Brain microvascular endothelial cell (primary cell): ENCODE measurements at regions not wholly inside any gene's neighbourhood (a gene's known extent, or its start where the extent isn't known, plus 50 kb on each side); places are given as distances from the start of the nearest gene placed in this dataset.
A peak's percentile ranks its signal among the peaks of the same experiment; 100 is the strongest.

Experiments
- DNase-seq: peaks from one replicate; pipeline ENCODE4 v3.0.0-alpha.2; 2020
- H3K27ac ChIP-seq: fragments of 250-450 bp; sonication (Bioruptor Pico); 2 replicates; pipeline ENCODE4 v1.5.1; 2020; ENCODE audit warnings: mild to moderate bottlenecking, moderate library complexity
- H3K27me3 ChIP-seq: fragments of 250-450 bp; sonication (Bioruptor Pico); replicated peaks from 2 replicates; pipeline ENCODE4 v1.5.1; 2020; ENCODE audit warnings: mild to moderate bottlenecking
- H3K36me3 ChIP-seq: fragments of 250-450 bp; sonication (Bioruptor Pico); replicated peaks from 2 replicates; pipeline ENCODE4 v1.5.1; 2020; ENCODE audit warnings: mild to moderate bottlenecking
- H3K4me3 ChIP-seq: 2 replicates; pipeline ENCODE4 v1.5.1; 2011; ENCODE audit warnings: low read depth, mild to moderate bottlenecking, control low read depth, low read length, moderate library complexity
- CTCF ChIP-seq: IDR thresholded peaks from 2 replicates; pipeline ENCODE4 v1.5.1; 2011; ENCODE audit warnings: low read depth, mild to moderate bottlenecking, moderate library complexity, low read length, control low read depth, inconsistent platforms; ENCODE audit errors: missing control alignments
- in situ Hi-C: cut with HindIII; loops from 2 replicates; pipeline ENCODE4 v1.10.0; 2017; ENCODE audit warnings: low sequenced_read_pairs, low pct_ligation_motif_present

GRCh38 chr16:86649875-86650274, 71.5 kb downstream of the FOXL1 start:
- H3K27ac ChIP-seq = no peak overlapping the region
- no peak for DNase-seq
- H3K4me3 ChIP-seq = no peak overlapping the region
- in situ Hi-C loops = no loop called here
- H3K27me3 ChIP-seq = no peaks in the 10 kb centered on the region
- no peak for TF ChIP-seq CTCF
- no peaks in the 10 kb centered on the region for H3K36me3 ChIP-seq

GRCh38 chr16:86651013-86651627, 72.8 kb downstream of the FOXL1 start:
- no peak overlapping the region for H3K27ac ChIP-seq
- H3K36me3 ChIP-seq = no peaks in the 10 kb centered on the region
- no peak for DNase-seq
- in situ Hi-C loops = no loop called here
- no peaks in the 10 kb centered on the region for H3K27me3 ChIP-seq
- no peak overlapping the region for H3K4me3 ChIP-seq
- TF ChIP-seq CTCF = no peak

- peak overlapping the region; percentile 42 for H3K27ac ChIP-seq
- no peaks in the 10 kb centered on the region for H3K27me3 ChIP-seq
- in situ Hi-C loops = no loop called here
- no peak overlapping the region for H3K4me3 ChIP-seq
- no peak for DNase-seq
- TF ChIP-seq CTCF = no peak
- H3K36me3 ChIP-seq = no peaks in the 10 kb centered on the region
These were observed 73.5 kb downstream of the FOXL1 start for GRCh38 chr16:86651823-86652222.

GRCh38 chr16:86653285-86654006, 75.1 kb downstream of the FOXL1 start:
- no peak for TF ChIP-seq CTCF
- Histone ChIP-seq H3K36me3 (no peaks in the 10 kb centered on the region), H3K27me3 (no peaks in the 10 kb centered on the region), H3K27ac (peak overlapping the region; percentile 46), H3K4me3 (no peak overlapping the region)
- DNase-seq = peak; percentile 70
- in situ Hi-C loops = no loop called here

GRCh38 chr16:86657972-86658371, 79.6 kb downstream of the FOXL1 start:
- H3K36me3 ChIP-seq = no peaks in the 10 kb centered on the region
- no peak overlapping the region for H3K4me3 ChIP-seq
- H3K27me3 ChIP-seq = no peaks in the 10 kb centered on the region
- TF ChIP-seq CTCF = no peak
- in situ Hi-C loops = no loop called here
- DNase-seq = no peak
- no peak overlapping the region for H3K27ac ChIP-seq
